HEK293 (cell line): ENCODE measurements at regions not wholly inside any gene's neighbourhood (a gene's known extent, or its start where the extent isn't known, plus 50 kb on each side); places are given as distances from the start of the nearest gene placed in this dataset.
"Not testable (repeated sequence)": the region's sequence is repeated elsewhere in the genome, so short reads cannot be mapped to it uniquely, and the experiment has no call there.

Source experiments
- HOXA7 ChIP-seq: sonication (generic); formaldehyde crosslinking; IDR thresholded peaks from 2 replicates; pipeline ENCODE4 v1.8.1; 2022; ENCODE audit warnings: missing genetic modification reagents, borderline replicate concordance
- MZF1 ChIP-seq: fragments of 450-650 bp; formaldehyde crosslinking; IDR thresholded peaks from 2 replicates; pipeline ENCODE4 v1.5.1; 2017; ENCODE audit warnings: missing biosample characterization, missing genetic modification characterization, borderline replicate concordance
- SP2 ChIP-seq: fragments of 450-650 bp; formaldehyde crosslinking; IDR thresholded peaks from 2 replicates; pipeline ENCODE4 v1.5.1; 2016; ENCODE audit warnings: missing biosample characterization, missing genetic modification characterization
- YY1 ChIP-seq: fragments of 450-650 bp; formaldehyde crosslinking; IDR thresholded peaks from 2 replicates; pipeline ENCODE4 v1.5.1; 2018; ENCODE audit warnings: missing biosample characterization, missing genetic modification characterization
- ZNF184 ChIP-seq: fragments of 450-650 bp; IDR thresholded peaks from 2 replicates; pipeline ENCODE4 v1.5.1; 2018; ENCODE audit warnings: missing biosample characterization, mild to moderate bottlenecking, missing genetic modification characterization
- ZNF555 ChIP-seq: fragments of 450-650 bp; formaldehyde crosslinking; conservative IDR thresholded peaks from 2 replicates; pipeline ENCODE4 v1.5.1; 2017; ENCODE audit warnings: missing biosample characterization, mild to moderate bottlenecking, missing genetic modification characterization, inconsistent platforms
- TF ChIP-seq, protein P1 (sequence below): fragments of 450-650 bp; formaldehyde crosslinking; optimal IDR thresholded peaks from 2 replicates; pipeline ENCODE3; 2016; ENCODE audit warnings: missing biosample characterization, mild to moderate bottlenecking, missing genetic modification characterization
- TF ChIP-seq, protein P2 (sequence below): fragments of 450-650 bp; formaldehyde crosslinking; IDR thresholded peaks from 2 replicates; pipeline ENCODE4 v1.5.1; 2016; ENCODE audit warnings: missing biosample characterization, missing genetic modification characterization
- TF ChIP-seq, protein P3 (sequence below): fragments of 450-650 bp; formaldehyde crosslinking; IDR thresholded peaks from 2 replicates; pipeline ENCODE4 v1.5.1; 2016; ENCODE audit warnings: missing biosample characterization, missing genetic modification characterization
- TF ChIP-seq, protein P4 (sequence below): fragments of 450-650 bp; formaldehyde crosslinking; IDR thresholded peaks from 2 replicates; pipeline ENCODE4 v1.5.1; 2016; ENCODE audit warnings: missing biosample characterization, missing genetic modification characterization
- TF ChIP-seq, protein P5 (sequence below): fragments of 450-650 bp; formaldehyde crosslinking; IDR thresholded peaks from 2 replicates; pipeline ENCODE4 v1.5.1; 2016; ENCODE audit warnings: missing biosample characterization, missing genetic modification characterization
- TF ChIP-seq, protein P6 (sequence below): fragments of 450-650 bp; formaldehyde crosslinking; IDR thresholded peaks from 2 replicates; pipeline ENCODE4 v1.5.1; 2016; ENCODE audit warnings: missing biosample characterization, missing genetic modification characterization
- TF ChIP-seq, protein P7 (sequence below): fragments of 450-650 bp; formaldehyde crosslinking; IDR thresholded peaks from 2 replicates; pipeline ENCODE4 v1.5.1; 2017; ENCODE audit warnings: missing biosample characterization, missing genetic modification characterization

DNA sequence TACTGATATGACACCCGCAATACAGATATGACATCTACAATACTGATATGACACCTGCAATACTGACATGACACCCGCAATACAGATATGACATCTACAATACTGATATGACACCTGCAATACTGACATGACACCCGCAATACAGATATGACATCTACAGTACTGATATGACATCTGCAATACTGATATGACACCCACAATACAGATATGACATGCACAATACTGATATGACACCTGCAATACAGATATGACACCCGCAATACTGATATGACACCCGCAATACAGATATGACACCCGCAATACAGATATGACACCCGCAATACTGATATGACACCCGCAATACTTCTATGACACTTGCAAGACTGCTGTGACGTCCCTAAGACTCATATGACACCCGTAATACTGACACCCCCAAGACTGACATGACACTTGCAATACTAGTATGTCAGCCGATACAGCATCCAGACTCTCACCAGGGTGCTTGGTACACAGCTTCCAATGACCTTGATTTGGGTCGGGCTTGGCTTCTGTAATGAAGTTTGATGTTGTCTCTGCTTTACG, 114.1 kb downstream of the MRPL57 start:
- TF ChIP-seq, protein P1, sequence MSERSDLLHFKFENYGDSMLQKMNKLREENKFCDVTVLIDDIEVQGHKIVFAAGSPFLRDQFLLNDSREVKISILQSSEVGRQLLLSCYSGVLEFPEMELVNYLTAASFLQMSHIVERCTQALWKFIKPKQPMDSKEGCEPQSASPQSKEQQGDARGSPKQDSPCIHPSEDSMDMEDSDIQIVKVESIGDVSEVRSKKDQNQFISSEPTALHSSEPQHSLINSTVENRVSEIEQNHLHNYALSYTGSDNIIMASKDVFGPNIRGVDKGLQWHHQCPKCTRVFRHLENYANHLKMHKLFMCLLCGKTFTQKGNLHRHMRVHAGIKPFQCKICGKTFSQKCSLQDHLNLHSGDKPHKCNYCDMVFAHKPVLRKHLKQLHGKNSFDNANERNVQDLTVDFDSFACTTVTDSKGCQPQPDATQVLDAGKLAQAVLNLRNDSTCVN (tag by site-specific recombination), result not testable (repeated sequence)
- not testable (repeated sequence) for TF ChIP-seq ZNF555; ZNF184 (tag by site-specific recombination); YY1; SP2; MZF1 (tag by site-specific recombination); HOXA7 (CRISPR knock-in tag)
- TF ChIP-seq, protein P2, sequence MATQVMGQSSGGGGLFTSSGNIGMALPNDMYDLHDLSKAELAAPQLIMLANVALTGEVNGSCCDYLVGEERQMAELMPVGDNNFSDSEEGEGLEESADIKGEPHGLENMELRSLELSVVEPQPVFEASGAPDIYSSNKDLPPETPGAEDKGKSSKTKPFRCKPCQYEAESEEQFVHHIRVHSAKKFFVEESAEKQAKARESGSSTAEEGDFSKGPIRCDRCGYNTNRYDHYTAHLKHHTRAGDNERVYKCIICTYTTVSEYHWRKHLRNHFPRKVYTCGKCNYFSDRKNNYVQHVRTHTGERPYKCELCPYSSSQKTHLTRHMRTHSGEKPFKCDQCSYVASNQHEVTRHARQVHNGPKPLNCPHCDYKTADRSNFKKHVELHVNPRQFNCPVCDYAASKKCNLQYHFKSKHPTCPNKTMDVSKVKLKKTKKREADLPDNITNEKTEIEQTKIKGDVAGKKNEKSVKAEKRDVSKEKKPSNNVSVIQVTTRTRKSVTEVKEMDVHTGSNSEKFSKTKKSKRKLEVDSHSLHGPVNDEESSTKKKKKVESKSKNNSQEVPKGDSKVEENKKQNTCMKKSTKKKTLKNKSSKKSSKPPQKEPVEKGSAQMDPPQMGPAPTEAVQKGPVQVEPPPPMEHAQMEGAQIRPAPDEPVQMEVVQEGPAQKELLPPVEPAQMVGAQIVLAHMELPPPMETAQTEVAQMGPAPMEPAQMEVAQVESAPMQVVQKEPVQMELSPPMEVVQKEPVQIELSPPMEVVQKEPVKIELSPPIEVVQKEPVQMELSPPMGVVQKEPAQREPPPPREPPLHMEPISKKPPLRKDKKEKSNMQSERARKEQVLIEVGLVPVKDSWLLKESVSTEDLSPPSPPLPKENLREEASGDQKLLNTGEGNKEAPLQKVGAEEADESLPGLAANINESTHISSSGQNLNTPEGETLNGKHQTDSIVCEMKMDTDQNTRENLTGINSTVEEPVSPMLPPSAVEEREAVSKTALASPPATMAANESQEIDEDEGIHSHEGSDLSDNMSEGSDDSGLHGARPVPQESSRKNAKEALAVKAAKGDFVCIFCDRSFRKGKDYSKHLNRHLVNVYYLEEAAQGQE (tag by site-specific recombination), result not testable (repeated sequence)
- TF ChIP-seq, protein P3, sequence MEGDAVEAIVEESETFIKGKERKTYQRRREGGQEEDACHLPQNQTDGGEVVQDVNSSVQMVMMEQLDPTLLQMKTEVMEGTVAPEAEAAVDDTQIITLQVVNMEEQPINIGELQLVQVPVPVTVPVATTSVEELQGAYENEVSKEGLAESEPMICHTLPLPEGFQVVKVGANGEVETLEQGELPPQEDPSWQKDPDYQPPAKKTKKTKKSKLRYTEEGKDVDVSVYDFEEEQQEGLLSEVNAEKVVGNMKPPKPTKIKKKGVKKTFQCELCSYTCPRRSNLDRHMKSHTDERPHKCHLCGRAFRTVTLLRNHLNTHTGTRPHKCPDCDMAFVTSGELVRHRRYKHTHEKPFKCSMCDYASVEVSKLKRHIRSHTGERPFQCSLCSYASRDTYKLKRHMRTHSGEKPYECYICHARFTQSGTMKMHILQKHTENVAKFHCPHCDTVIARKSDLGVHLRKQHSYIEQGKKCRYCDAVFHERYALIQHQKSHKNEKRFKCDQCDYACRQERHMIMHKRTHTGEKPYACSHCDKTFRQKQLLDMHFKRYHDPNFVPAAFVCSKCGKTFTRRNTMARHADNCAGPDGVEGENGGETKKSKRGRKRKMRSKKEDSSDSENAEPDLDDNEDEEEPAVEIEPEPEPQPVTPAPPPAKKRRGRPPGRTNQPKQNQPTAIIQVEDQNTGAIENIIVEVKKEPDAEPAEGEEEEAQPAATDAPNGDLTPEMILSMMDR (tag by site-specific recombination), result not testable (repeated sequence)
- TF ChIP-seq, protein P4, sequence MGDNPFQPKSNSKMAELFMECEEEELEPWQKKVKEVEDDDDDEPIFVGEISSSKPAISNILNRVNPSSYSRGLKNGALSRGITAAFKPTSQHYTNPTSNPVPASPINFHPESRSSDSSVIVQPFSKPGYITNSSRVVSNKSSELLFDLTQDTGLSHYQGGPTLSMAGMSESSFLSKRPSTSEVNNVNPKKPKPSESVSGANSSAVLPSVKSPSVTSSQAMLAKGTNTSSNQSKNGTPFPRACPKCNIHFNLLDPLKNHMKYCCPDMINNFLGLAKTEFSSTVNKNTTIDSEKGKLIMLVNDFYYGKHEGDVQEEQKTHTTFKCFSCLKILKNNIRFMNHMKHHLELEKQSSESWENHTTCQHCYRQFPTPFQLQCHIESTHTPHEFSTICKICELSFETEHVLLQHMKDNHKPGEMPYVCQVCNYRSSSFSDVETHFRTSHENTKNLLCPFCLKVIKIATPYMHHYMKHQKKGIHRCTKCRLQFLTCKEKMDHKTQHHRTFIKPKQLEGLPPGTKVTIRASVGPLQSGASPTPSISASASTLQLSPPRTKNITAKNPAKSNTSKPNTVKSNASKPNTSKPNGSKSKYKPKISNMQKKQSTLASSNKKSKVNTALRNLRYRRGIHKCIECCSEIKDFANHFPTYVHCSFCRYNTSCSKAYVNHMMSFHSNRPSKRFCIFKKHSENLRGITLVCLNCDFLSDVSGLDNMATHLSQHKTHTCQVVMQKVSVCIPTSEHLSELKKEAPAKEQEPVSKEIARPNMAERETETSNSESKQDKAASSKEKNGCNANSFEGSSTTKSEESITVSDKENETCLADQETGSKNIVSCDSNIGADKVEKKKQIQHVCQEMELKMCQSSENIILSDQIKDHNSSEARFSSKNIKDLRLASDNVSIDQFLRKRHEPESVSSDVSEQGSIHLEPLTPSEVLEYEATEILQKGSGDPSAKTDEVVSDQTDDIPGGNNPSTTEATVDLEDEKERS (tag by site-specific recombination), result not testable (repeated sequence)
- TF ChIP-seq, protein P5, sequence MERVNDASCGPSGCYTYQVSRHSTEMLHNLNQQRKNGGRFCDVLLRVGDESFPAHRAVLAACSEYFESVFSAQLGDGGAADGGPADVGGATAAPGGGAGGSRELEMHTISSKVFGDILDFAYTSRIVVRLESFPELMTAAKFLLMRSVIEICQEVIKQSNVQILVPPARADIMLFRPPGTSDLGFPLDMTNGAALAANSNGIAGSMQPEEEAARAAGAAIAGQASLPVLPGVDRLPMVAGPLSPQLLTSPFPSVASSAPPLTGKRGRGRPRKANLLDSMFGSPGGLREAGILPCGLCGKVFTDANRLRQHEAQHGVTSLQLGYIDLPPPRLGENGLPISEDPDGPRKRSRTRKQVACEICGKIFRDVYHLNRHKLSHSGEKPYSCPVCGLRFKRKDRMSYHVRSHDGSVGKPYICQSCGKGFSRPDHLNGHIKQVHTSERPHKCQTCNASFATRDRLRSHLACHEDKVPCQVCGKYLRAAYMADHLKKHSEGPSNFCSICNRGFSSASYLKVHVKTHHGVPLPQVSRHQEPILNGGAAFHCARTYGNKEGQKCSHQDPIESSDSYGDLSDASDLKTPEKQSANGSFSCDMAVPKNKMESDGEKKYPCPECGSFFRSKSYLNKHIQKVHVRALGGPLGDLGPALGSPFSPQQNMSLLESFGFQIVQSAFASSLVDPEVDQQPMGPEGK (tag by site-specific recombination), result not testable (repeated sequence)
- TF ChIP-seq, protein P6, sequence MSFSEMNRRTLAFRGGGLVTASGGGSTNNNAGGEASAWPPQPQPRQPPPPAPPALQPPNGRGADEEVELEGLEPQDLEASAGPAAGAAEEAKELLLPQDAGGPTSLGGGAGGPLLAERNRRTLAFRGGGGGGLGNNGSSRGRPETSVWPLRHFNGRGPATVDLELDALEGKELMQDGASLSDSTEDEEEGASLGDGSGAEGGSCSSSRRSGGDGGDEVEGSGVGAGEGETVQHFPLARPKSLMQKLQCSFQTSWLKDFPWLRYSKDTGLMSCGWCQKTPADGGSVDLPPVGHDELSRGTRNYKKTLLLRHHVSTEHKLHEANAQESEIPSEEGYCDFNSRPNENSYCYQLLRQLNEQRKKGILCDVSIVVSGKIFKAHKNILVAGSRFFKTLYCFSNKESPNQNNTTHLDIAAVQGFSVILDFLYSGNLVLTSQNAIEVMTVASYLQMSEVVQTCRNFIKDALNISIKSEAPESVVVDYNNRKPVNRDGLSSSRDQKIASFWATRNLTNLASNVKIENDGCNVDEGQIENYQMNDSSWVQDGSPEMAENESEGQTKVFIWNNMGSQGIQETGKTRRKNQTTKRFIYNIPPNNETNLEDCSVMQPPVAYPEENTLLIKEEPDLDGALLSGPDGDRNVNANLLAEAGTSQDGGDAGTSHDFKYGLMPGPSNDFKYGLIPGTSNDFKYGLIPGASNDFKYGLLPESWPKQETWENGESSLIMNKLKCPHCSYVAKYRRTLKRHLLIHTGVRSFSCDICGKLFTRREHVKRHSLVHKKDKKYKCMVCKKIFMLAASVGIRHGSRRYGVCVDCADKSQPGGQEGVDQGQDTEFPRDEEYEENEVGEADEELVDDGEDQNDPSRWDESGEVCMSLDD (tag by site-specific recombination), result not testable (repeated sequence)
- TF ChIP-seq, protein P7, sequence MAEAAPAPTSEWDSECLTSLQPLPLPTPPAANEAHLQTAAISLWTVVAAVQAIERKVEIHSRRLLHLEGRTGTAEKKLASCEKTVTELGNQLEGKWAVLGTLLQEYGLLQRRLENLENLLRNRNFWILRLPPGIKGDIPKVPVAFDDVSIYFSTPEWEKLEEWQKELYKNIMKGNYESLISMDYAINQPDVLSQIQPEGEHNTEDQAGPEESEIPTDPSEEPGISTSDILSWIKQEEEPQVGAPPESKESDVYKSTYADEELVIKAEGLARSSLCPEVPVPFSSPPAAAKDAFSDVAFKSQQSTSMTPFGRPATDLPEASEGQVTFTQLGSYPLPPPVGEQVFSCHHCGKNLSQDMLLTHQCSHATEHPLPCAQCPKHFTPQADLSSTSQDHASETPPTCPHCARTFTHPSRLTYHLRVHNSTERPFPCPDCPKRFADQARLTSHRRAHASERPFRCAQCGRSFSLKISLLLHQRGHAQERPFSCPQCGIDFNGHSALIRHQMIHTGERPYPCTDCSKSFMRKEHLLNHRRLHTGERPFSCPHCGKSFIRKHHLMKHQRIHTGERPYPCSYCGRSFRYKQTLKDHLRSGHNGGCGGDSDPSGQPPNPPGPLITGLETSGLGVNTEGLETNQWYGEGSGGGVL (tag by site-specific recombination), result not testable (repeated sequence)
